ENCODE measurements at regions not wholly inside any gene's neighbourhood (a gene's known extent, or its start where the extent isn't known, plus 50 kb on each side); places are given as distances from the start of the nearest gene placed in this dataset.
"Not testable (repeated sequence)": the region's sequence is repeated elsewhere in the genome, so short reads cannot be mapped to it uniquely, and the experiment has no call there.

- not testable (repeated sequence) for TF ChIP-seq CTCF (IDR thresholded peaks at IDR 0.05; ENCODE audit: insufficient read depth, low read depth, low read length); EZH2 (IDR thresholded peaks at IDR 0.05; ENCODE audit: insufficient read depth, low read length)
These were observed 71.4 kb upstream of the IL15 start for GRCh38 chr4:141564961-141565360.
